ENCODE measurements at regions not wholly inside any gene's neighbourhood (a gene's known extent, or its start where the extent isn't known, plus 50 kb on each side); places are given as distances from the start of the nearest gene placed in this dataset.

- H3K9me3 ChIP-seq (ENCODE audit: control insufficient read depth, insufficient read depth, low read depth, low read length), result no peaks in the 10 kb centered on the region
- TF ChIP-seq SP2 (tag by site-specific recombination; IDR thresholded peaks at IDR 0.05) (no peak), ZXDB (tag by site-specific recombination; IDR thresholded peaks at IDR 0.05) (no peak), ZNF366 (tag by site-specific recombination; conservative IDR thresholded peaks at IDR 0.05) (no peak), ZNF610 (tag by site-specific recombination; IDR thresholded peaks at IDR 0.05; ENCODE audit: borderline replicate concordance) (no peak), ZNF155 (tag by site-specific recombination; IDR thresholded peaks at IDR 0.05) (no peak), ZNF76 (tag by site-specific recombination; IDR thresholded peaks at IDR 0.05; ENCODE audit: borderline replicate concordance, low read depth) (no peak), ZNF561 (tag by site-specific recombination; IDR thresholded peaks at IDR 0.05; ENCODE audit: borderline replicate concordance) (no peak), ZNF48 (tag by site-specific recombination; IDR thresholded peaks at IDR 0.05) (no peak), ZNF544 (tag by site-specific recombination; IDR thresholded peaks at IDR 0.05) (no peak), ZNF292 (tag by site-specific recombination; IDR thresholded peaks at IDR 0.05; ENCODE audit: borderline replicate concordance, low read depth) (no peak), ZNF629 (tag by site-specific recombination; IDR thresholded peaks at IDR 0.05) (no peak), ZNF280D (tag by site-specific recombination; IDR thresholded peaks at IDR 0.05) (no peak), OVOL3 (tag by site-specific recombination; IDR thresholded peaks at IDR 0.05) (no peak), ZNF174 (tag by site-specific recombination; IDR thresholded peaks at IDR 0.05) (no peak), ZNF221 (tag by site-specific recombination; IDR thresholded peaks at IDR 0.05; ENCODE audit: borderline replicate concordance) (no peak), PRDM2 (tag by site-specific recombination; IDR thresholded peaks at IDR 0.05; ENCODE audit: borderline replicate concordance) (no peak), TRIM28 (IDR thresholded peaks at IDR 0.05; ENCODE audit: borderline replicate concordance, low read length) (no peak)
- TF ChIP-seq, protein P1, sequence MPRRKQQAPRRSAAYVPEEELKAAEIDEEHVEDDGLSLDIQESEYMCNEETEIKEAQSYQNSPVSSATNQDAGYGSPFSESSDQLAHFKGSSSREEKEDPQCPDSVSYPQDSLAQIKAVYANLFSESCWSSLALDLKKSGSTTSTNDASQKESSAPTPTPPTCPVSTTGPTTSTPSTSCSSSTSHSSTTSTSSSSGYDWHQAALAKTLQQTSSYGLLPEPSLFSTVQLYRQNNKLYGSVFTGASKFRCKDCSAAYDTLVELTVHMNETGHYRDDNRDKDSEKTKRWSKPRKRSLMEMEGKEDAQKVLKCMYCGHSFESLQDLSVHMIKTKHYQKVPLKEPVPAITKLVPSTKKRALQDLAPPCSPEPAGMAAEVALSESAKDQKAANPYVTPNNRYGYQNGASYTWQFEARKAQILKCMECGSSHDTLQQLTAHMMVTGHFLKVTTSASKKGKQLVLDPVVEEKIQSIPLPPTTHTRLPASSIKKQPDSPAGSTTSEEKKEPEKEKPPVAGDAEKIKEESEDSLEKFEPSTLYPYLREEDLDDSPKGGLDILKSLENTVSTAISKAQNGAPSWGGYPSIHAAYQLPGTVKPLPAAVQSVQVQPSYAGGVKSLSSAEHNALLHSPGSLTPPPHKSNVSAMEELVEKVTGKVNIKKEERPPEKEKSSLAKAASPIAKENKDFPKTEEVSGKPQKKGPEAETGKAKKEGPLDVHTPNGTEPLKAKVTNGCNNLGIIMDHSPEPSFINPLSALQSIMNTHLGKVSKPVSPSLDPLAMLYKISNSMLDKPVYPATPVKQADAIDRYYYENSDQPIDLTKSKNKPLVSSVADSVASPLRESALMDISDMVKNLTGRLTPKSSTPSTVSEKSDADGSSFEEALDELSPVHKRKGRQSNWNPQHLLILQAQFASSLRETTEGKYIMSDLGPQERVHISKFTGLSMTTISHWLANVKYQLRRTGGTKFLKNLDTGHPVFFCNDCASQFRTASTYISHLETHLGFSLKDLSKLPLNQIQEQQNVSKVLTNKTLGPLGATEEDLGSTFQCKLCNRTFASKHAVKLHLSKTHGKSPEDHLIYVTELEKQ (tag by site-specific recombination; IDR thresholded peaks at IDR 0.05; ENCODE audit: borderline replicate concordance), result no peak
- TF ChIP-seq, protein P2, sequence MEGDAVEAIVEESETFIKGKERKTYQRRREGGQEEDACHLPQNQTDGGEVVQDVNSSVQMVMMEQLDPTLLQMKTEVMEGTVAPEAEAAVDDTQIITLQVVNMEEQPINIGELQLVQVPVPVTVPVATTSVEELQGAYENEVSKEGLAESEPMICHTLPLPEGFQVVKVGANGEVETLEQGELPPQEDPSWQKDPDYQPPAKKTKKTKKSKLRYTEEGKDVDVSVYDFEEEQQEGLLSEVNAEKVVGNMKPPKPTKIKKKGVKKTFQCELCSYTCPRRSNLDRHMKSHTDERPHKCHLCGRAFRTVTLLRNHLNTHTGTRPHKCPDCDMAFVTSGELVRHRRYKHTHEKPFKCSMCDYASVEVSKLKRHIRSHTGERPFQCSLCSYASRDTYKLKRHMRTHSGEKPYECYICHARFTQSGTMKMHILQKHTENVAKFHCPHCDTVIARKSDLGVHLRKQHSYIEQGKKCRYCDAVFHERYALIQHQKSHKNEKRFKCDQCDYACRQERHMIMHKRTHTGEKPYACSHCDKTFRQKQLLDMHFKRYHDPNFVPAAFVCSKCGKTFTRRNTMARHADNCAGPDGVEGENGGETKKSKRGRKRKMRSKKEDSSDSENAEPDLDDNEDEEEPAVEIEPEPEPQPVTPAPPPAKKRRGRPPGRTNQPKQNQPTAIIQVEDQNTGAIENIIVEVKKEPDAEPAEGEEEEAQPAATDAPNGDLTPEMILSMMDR (tag by site-specific recombination; IDR thresholded peaks at IDR 0.05), result no peak
- H3K36me3 ChIP-seq (ENCODE audit: control insufficient read depth in 2 of 2, insufficient read depth in 1 of 2, low read length in 2 of 2), result peaks cover 0 to 7% of the 10 kb centered on the region in 2 experiments; a peak in 1 of 3 replicates
- ChIA-PET POLR2A (no interaction called here), CTCF (no interaction called here)
- H3K27ac ChIP-seq (ENCODE audit: extremely low read depth, low read depth, low read length), result no peak overlapping the region
- no peaks in the 10 kb centered on the region for H3K4me1 ChIP-seq (ENCODE audit: control insufficient read depth, insufficient read depth, low read length)
- H3K4me3 ChIP-seq (ENCODE audit: low read depth, low read length), result no peak overlapping the region
Measured at GRCh38 chr22:16651217-16651616, 58.6 kb upstream of the CCT8L2 start.

Data from HEK293 (cell line).